ENCODE measurements at regions not wholly inside any gene's neighbourhood (a gene's known extent, or its start where the extent isn't known, plus 50 kb on each side); places are given as distances from the start of the nearest gene placed in this dataset.
A peak's percentile ranks its signal among the peaks of the same experiment; 100 is the strongest.

- ATAC-seq: peak; percentile 9
- intact Hi-C loops (cut with DNase I, micrococcal nuclease): no loop called here
- H3K4me3 ChIP-seq: no peak overlapping the region
Observed at GRCh38 chr10:131452926-131453720, 141.6 kb upstream of the TCERG1L start.

GRCh38 chr10:131453721-131454634, 142.5 kb upstream of the TCERG1L start:
- peak in 2 of 3 donors; percentile 69 to 73 for DNase-seq
- peak; percentile 40 for TF ChIP-seq CTCF (IDR thresholded peaks at IDR 0.05)
- ATAC-seq: peak; percentile 51
- Histone ChIP-seq H3K4me1 (ENCODE audit: low read depth) (no peaks in the 10 kb centered on the region), H3K36me3 (ENCODE audit: low read depth) (no peaks in the 10 kb centered on the region), H3K4me3 (no peak overlapping the region), H3K9me3 (no peaks in the 10 kb centered on the region)
- intact Hi-C loops (cut with DNase I, micrococcal nuclease): no loop called here

More at GRCh38 chr10:131452926-131453720, 141.6 kb upstream of the TCERG1L start:
- no peaks in the 10 kb centered on the region for H3K4me1 ChIP-seq (ENCODE audit: low read depth)
- H3K9me3 ChIP-seq: no peaks in the 10 kb centered on the region
- no peaks in the 10 kb centered on the region for H3K36me3 ChIP-seq (ENCODE audit: low read depth)
- no peak for TF ChIP-seq CTCF (IDR thresholded peaks at IDR 0.05)
- peak in 1 of 3 donors; percentile 5 for DNase-seq

- no peak for TF ChIP-seq CTCF (IDR thresholded peaks at IDR 0.05)
- H3K4me1 ChIP-seq (ENCODE audit: low read depth): no peaks in the 10 kb centered on the region
- H3K9me3 ChIP-seq: no peaks in the 10 kb centered on the region
- H3K4me3 ChIP-seq: no peak overlapping the region
- ATAC-seq (no peak), DNase-seq (no peak)
- intact Hi-C loops (cut with DNase I, micrococcal nuclease): no loop called here
- no peaks in the 10 kb centered on the region for H3K36me3 ChIP-seq (ENCODE audit: low read depth)
Observed at GRCh38 chr10:131456411-131456810, 144.9 kb upstream of the TCERG1L start.

GRCh38 chr10:131461093-131461492, 149.6 kb upstream of the TCERG1L start:
- intact Hi-C loops (cut with DNase I, micrococcal nuclease): no loop called here
- no peak for TF ChIP-seq CTCF (IDR thresholded peaks at IDR 0.05)
- Histone ChIP-seq H3K4me3 (no peak overlapping the region), H3K9me3 (no peaks in the 10 kb centered on the region), H3K4me1 (ENCODE audit: low read depth) (no peaks in the 10 kb centered on the region), H3K36me3 (ENCODE audit: low read depth) (no peaks in the 10 kb centered on the region)
- no peak for ATAC-seq
- no peak for DNase-seq

- H3K36me3 ChIP-seq (ENCODE audit: low read depth): no peaks in the 10 kb centered on the region
- ATAC-seq (no peak), DNase-seq (no peak)
- intact Hi-C loops (cut with DNase I, micrococcal nuclease): no loop called here
- no peak overlapping the region for H3K4me3 ChIP-seq
- H3K9me3 ChIP-seq: no peaks in the 10 kb centered on the region
- TF ChIP-seq CTCF (IDR thresholded peaks at IDR 0.05): no peak
- no peaks in the 10 kb centered on the region for H3K4me1 ChIP-seq (ENCODE audit: low read depth)
Observed at GRCh38 chr10:131464789-131465188, 153.3 kb upstream of the TCERG1L start.

Measured in mucosa of descending colon (tissue), 3 donors.